Body of pancreas (tissue), 4 donors: ENCODE measurements at regions not wholly inside any gene's neighbourhood (a gene's known extent, or its start where the extent isn't known, plus 50 kb on each side); places are given as distances from the start of the nearest gene placed in this dataset.

Source experiments
- CTCF ChIP-seq, 7 experiments: fragments of 450-650 bp in 4 of 7; fragments of 200-600 bp in 3 of 7; sonication (generic) in 3 of 7; IDR thresholded peaks; one replicate each; pipeline ENCODE4 v1.5.1; 2016 to 2019; ENCODE audit warnings: antibody characterized with exemption in 7 of 7
- POLR2A ChIP-seq, 3 donors: fragments of 450-650 bp; IDR thresholded peaks; one replicate each; pipeline ENCODE4 v1.6.1; 2016; ENCODE audit warnings: antibody characterized with exemption in 3 of 3, mild to moderate bottlenecking in 2 of 3

DNA sequence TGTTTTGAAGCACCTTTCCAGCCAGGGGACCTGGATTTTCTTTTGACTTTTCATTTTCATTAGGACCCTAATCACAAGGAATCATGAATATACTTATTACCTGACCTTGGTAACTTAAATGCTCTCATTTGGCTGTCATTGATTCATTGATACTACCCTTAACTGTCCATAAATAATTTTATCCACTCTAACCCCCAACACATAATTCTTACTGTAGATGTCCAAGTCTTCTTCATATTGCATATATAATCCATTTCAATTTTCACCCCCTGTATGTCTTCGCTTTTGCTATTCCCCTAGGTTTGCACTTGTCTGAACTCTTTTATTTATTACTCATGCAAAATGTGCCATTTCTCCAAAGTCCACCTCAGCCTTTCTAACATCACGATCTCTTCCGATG is 602.9 kb downstream of the MMUT start:
- TF ChIP-seq CTCF (IDR thresholded peaks at IDR 0.05) (no peak), POLR2A (IDR thresholded peaks at IDR 0.05) (no peak)
